ENCODE measurements at regions not wholly inside any gene's neighbourhood (a gene's known extent, or its start where the extent isn't known, plus 50 kb on each side); places are given as distances from the start of the nearest gene placed in this dataset.

DNA sequence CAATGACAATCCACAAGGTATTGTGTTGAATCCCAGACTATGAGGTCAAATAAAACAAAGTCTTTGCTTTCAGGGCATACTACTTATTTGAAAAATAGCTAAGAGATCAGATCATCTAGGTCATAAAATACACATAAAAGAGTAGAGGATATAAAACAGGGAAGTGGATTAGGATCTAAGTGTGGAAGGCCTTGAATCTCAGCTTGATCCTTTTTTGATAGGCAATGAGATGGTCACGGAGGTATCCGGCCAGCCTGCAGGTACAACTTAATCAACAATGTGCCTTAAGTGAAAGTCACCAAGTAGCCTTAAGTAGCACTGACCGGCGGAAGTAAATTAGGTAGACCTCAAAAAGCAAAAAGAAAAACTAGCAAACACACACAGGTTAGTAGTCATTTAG lies 901.7 kb downstream of the KCNJ2 start:
- intact Hi-C loops (cut with DNase I): no loop called here
- Histone ChIP-seq H3K4me1 (ENCODE audit: control insufficient read depth in 1 of 2, insufficient read depth in 2 of 2, low read length in 2 of 2) (no peaks in the 10 kb centered on the region), H3K9me3 (ENCODE audit: control insufficient read depth, low read length) (no peaks in the 10 kb centered on the region), H3K4me3 (ENCODE audit: low read length in 2 of 2) (no peak overlapping the region), H3K36me3 (ENCODE audit: control insufficient read depth in 1 of 2, insufficient read depth in 2 of 2, low read length in 1 of 2) (no peaks in the 10 kb centered on the region), H3K27ac (ENCODE audit: low read depth in 1 of 2, low read length in 2 of 2) (no peak overlapping the region), H3K27me3 (ENCODE audit: control insufficient read depth in 1 of 2, insufficient read depth in 2 of 2, low read length in 1 of 2) (no peaks in the 10 kb centered on the region)
- DNase-seq (no peak), ATAC-seq (ENCODE audit: low FRiP score) (no peak)
- 97 to 98% methylated on average over 4 of the region's 4 CpGs for WGBS, 2 donors

DNA sequence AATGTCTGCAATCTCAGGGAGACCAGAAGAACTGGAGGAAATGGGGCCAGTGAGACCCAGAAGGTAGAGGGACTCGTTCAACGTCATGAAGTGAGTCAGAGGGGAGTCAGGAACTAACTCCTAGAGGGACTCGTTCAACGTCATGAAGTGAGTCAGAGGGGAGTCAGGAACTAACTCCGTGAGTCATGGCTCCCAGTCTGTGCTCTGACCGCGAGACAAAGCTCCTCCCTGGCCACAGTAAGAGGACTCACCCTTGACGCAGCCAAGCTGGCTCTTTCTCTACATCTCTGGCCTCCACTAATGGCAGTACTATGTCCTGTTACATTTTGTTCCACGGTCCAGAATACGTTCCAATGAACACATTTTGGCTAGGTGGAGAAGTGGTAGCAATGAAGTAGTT lies 902.5 kb downstream of the KCNJ2 start:
- no peak for ATAC-seq (ENCODE audit: low FRiP score)
- intact Hi-C loops (cut with DNase I): no loop called here
- DNase-seq: peak in 1 of 2 donors; percentile 49
- H3K27ac ChIP-seq (ENCODE audit: low read depth in 1 of 2, low read length in 2 of 2): no peak overlapping the region
- H3K9me3 ChIP-seq (ENCODE audit: control insufficient read depth, low read length): no peaks in the 10 kb centered on the region
- 81 to 87% methylated on average over 10 of the region's 10 CpGs for WGBS, 2 donors
- no peaks in the 10 kb centered on the region for H3K36me3 ChIP-seq (ENCODE audit: control insufficient read depth in 1 of 2, insufficient read depth in 2 of 2, low read length in 1 of 2)
- H3K4me1 ChIP-seq (ENCODE audit: control insufficient read depth in 1 of 2, insufficient read depth in 2 of 2, low read length in 2 of 2): no peaks in the 10 kb centered on the region
- H3K4me3 ChIP-seq (ENCODE audit: low read length in 2 of 2): no peak overlapping the region
- no peaks in the 10 kb centered on the region for H3K27me3 ChIP-seq (ENCODE audit: control insufficient read depth in 1 of 2, insufficient read depth in 2 of 2, low read length in 1 of 2)

DNA sequence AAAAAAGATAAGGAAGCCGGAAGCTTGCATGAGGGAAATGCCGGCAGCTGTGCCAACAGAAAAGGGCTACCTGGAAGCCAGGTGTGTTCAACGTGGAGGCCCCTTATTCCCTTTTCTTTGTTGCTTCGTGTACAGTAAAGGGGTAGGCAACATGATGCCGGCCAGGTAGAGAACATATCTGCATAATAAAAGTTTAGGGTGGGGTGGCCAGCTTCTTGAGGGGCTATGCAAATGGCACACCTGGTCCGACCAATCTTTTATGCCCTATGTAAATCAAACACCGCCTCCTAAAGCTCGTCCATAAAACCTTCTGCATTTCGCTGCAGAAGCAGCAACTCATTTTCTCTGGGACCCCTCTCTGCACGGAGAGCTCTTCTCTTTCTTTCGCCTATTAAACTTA lies 911.6 kb downstream of the KCNJ2 start:
- H3K4me3 ChIP-seq (ENCODE audit: low read length in 2 of 2): no peak overlapping the region
- DNase-seq: no peak
- intact Hi-C loops (cut with DNase I): no loop called here

DNA sequence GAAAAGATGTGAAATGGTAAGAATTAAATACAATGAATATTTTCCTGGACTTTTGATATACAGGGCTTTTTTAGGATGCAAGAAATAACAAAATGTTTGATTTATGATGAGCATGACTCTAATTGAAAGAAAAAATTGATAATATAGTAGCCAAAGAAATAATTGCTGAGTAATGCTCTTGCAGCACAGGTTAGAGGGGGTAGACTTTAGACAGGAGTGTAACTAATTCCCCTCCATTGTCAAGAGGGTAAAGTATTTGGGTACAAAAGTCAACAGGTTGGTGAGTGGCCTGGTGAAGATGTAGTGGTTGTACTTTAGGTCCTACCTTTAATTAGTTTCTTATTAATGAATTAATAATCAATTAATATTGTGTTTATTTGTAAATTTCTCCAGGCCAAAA lies 912.3 kb downstream of the KCNJ2 start:
- Histone ChIP-seq H3K9me3 (ENCODE audit: control insufficient read depth, low read length) (no peaks in the 10 kb centered on the region), H3K4me1 (ENCODE audit: control insufficient read depth in 1 of 2, insufficient read depth in 2 of 2, low read length in 2 of 2) (no peaks in the 10 kb centered on the region), H3K36me3 (ENCODE audit: control insufficient read depth in 1 of 2, insufficient read depth in 2 of 2, low read length in 1 of 2) (no peaks in the 10 kb centered on the region), H3K4me3 (ENCODE audit: low read length in 2 of 2) (no peak overlapping the region), H3K27me3 (ENCODE audit: control insufficient read depth in 1 of 2, insufficient read depth in 2 of 2, low read length in 1 of 2) (no peaks in the 10 kb centered on the region), H3K27ac (ENCODE audit: low read depth in 1 of 2, low read length in 2 of 2) (no peak overlapping the region)
- intact Hi-C loops (cut with DNase I): no loop called here
- ATAC-seq (ENCODE audit: low FRiP score): no peak
- no peak for DNase-seq

More for the DNA sequence above, 911.6 kb downstream of the KCNJ2 start:
- no peak for ATAC-seq (ENCODE audit: low FRiP score)
- no peaks in the 10 kb centered on the region for H3K27me3 ChIP-seq (ENCODE audit: control insufficient read depth in 1 of 2, insufficient read depth in 2 of 2, low read length in 1 of 2)
- no peaks in the 10 kb centered on the region for H3K4me1 ChIP-seq (ENCODE audit: control insufficient read depth in 1 of 2, insufficient read depth in 2 of 2, low read length in 2 of 2)
- H3K9me3 ChIP-seq (ENCODE audit: control insufficient read depth, low read length): no peaks in the 10 kb centered on the region
- 87 to 88% methylated on average over 11 of the region's 11 CpGs for WGBS, 2 donors
- H3K36me3 ChIP-seq (ENCODE audit: control insufficient read depth in 1 of 2, insufficient read depth in 2 of 2, low read length in 1 of 2): no peaks in the 10 kb centered on the region
- no peak overlapping the region for H3K27ac ChIP-seq (ENCODE audit: low read depth in 1 of 2, low read length in 2 of 2)

DNA sequence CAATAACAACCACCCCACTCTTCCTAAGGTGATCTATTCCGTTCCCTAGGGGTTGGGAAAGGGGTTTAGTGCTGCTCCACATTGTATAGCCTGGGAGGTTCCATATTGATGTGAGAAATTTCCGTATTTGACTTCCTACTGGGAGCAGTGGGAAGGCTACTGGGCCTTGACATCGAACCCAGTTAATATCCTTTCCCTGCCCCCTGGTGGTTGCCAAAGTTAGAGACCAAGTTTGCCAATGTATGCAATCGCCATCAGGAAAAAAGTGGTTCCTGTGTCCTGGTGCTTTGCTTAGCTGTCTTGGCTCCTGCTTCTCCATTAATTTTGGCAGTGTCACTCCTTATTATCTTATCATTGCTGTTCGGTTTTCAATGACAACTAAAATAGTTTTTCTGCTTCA lies 914.9 kb downstream of the KCNJ2 start:
- DNase-seq: no peak
- Histone ChIP-seq H3K4me1 (ENCODE audit: control insufficient read depth in 1 of 2, insufficient read depth in 2 of 2, low read length in 2 of 2) (no peaks in the 10 kb centered on the region), H3K36me3 (ENCODE audit: control insufficient read depth in 1 of 2, insufficient read depth in 2 of 2, low read length in 1 of 2) (no peaks in the 10 kb centered on the region), H3K27me3 (ENCODE audit: control insufficient read depth in 1 of 2, insufficient read depth in 2 of 2, low read length in 1 of 2) (no peaks in the 10 kb centered on the region), H3K27ac (ENCODE audit: low read depth in 1 of 2, low read length in 2 of 2) (no peak overlapping the region), H3K4me3 (ENCODE audit: low read length in 2 of 2) (no peak overlapping the region), H3K9me3 (ENCODE audit: control insufficient read depth, low read length) (no peaks in the 10 kb centered on the region)
- 29 to 48% methylated on average over 5 of the region's 5 CpGs for WGBS, 2 donors
- intact Hi-C loops (cut with DNase I): no loop called here
- ATAC-seq (ENCODE audit: low FRiP score): no peak

DNA sequence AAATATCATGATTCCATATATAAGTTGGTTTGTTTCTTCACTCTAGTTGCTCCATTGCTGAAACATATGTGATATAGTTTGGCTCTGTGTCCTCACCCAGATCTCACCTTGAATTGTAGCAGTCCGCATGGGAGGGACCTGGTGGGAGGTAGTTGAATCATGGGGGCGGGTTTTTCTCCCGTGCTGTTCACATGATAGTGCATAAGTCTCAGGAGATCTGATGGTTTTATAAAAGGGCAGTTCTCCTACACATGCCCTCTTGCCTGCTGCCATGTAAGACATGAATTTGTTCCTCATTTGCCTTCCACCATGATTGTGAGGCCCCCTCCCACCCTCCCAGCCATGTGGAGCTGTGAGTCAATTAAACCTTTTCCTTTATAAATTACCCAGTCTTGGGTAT lies 915.5 kb downstream of the KCNJ2 start:
- 82 to 85% methylated on average over 3 of the region's 3 CpGs for WGBS, 2 donors
- H3K4me3 ChIP-seq (ENCODE audit: low read length in 2 of 2): no peak overlapping the region
- H3K36me3 ChIP-seq (ENCODE audit: control insufficient read depth in 1 of 2, insufficient read depth in 2 of 2, low read length in 1 of 2): no peaks in the 10 kb centered on the region
- H3K27ac ChIP-seq (ENCODE audit: low read depth in 1 of 2, low read length in 2 of 2): no peak overlapping the region
- H3K4me1 ChIP-seq (ENCODE audit: control insufficient read depth in 1 of 2, insufficient read depth in 2 of 2, low read length in 2 of 2): no peaks in the 10 kb centered on the region
- no peak for DNase-seq
- intact Hi-C loops (cut with DNase I): no loop called here
- no peaks in the 10 kb centered on the region for H3K9me3 ChIP-seq (ENCODE audit: control insufficient read depth, low read length)
- H3K27me3 ChIP-seq (ENCODE audit: control insufficient read depth in 1 of 2, insufficient read depth in 2 of 2, low read length in 1 of 2): no peaks in the 10 kb centered on the region
- ATAC-seq (ENCODE audit: low FRiP score): no peak

DNA sequence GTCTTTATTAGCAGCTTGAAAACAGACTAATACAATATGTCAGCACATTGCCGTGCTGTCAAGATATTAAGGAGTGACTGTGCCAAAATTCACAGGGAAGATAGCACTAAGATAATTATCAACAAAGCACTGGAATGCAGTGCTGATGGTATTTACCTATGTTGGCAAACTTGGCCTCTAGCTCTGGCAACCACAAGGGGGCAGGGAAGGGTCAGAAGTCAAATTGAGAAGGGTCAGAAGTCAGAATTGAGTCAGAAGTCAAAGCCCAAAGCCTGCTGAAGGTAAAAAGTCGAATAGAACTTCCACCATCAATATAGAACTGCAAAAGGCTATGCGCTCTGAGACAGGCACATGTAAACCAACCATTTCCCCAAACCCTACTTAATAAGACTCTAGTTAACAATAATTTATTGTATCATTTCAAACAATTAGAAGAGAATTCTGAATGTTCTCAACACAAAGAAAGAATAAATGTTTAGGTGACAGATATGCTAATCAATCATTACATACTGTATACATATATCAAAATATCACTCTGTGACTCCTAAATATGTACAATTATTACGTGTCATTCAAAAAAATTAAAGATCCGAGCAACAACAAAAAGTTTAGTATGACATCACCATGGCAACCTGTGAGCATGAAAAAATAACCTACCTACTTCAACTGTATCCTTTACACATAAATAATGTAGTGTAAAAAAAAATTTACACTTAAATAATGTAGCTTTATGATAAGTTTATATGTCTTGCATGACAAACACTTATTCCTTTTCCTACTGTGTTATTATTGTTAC lies 916.1 kb downstream of the KCNJ2 start:
- H3K27me3 ChIP-seq (ENCODE audit: control insufficient read depth in 1 of 2, insufficient read depth in 2 of 2, low read length in 1 of 2): no peaks in the 10 kb centered on the region
- intact Hi-C loops (cut with DNase I): no loop called here
- H3K4me1 ChIP-seq (ENCODE audit: control insufficient read depth in 1 of 2, insufficient read depth in 2 of 2, low read length in 2 of 2): no peaks in the 10 kb centered on the region
- no peak overlapping the region for H3K4me3 ChIP-seq (ENCODE audit: low read length in 2 of 2)
- no peaks in the 10 kb centered on the region for H3K9me3 ChIP-seq (ENCODE audit: control insufficient read depth, low read length)
- ATAC-seq (ENCODE audit: low FRiP score) (no peak), DNase-seq (no peak)
- WGBS, 2 donors: 42 to 47% methylated on average over 5 of the region's 5 CpGs
- no peaks in the 10 kb centered on the region for H3K36me3 ChIP-seq (ENCODE audit: control insufficient read depth in 1 of 2, insufficient read depth in 2 of 2, low read length in 1 of 2)
- no peak overlapping the region for H3K27ac ChIP-seq (ENCODE audit: low read depth in 1 of 2, low read length in 2 of 2)

DNA sequence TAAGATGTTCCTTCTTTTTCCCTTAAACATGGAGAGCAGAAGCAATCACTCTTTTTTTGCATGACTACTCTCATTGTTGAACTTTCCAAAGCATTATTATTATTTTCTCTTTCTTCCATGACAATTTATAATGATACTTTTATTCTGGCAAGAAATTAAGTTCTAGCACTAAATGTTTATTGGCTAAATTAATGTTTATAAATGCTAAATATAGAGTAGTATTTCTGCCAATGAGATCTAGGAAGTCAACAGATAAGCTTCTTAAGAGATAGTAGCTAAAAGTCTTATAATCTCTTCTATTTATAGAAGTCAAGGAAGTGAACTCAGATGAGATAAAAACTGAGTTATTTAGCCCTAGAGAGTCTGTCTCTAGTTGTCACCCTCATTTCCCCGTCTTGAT lies 920.1 kb downstream of the KCNJ2 start:
- WGBS, 2 donors: 0 to 1% methylated on average over 1 of the region's 1 CpG
- intact Hi-C loops (cut with DNase I): no loop called here
- Histone ChIP-seq H3K4me1 (ENCODE audit: control insufficient read depth in 1 of 2, insufficient read depth in 2 of 2, low read length in 2 of 2) (no peaks in the 10 kb centered on the region), H3K9me3 (ENCODE audit: control insufficient read depth, low read length) (no peaks in the 10 kb centered on the region), H3K36me3 (ENCODE audit: control insufficient read depth in 1 of 2, insufficient read depth in 2 of 2, low read length in 1 of 2) (no peaks in the 10 kb centered on the region), H3K27ac (ENCODE audit: low read depth in 1 of 2, low read length in 2 of 2) (no peak overlapping the region), H3K27me3 (ENCODE audit: control insufficient read depth in 1 of 2, insufficient read depth in 2 of 2, low read length in 1 of 2) (no peaks in the 10 kb centered on the region), H3K4me3 (ENCODE audit: low read length in 2 of 2) (no peak overlapping the region)
- ATAC-seq (ENCODE audit: low FRiP score): no peak
- DNase-seq: no peak

DNA sequence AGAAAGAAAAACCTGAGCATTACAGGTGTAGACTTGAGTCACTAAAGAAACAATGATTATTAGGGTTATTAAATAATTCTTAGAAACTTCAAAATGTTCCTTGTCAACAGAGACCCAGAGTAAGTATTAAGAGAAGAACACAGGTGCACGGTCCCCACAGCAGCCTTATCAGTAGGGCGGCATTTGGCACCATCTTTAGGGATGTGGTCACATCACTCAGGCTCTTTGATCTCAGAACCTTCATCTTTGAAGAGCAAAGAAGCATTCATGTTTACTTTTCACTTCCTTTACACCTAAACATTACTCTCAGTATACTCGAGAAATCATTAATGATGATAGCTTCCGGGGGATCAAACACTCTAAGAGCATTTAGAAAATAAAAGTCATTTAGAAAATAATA lies 928.7 kb downstream of the KCNJ2 start:
- Histone ChIP-seq H3K9me3 (ENCODE audit: control insufficient read depth, low read length) (no peaks in the 10 kb centered on the region), H3K4me1 (ENCODE audit: control insufficient read depth in 1 of 2, insufficient read depth in 2 of 2, low read length in 2 of 2) (no peaks in the 10 kb centered on the region), H3K4me3 (ENCODE audit: low read length in 2 of 2) (no peak overlapping the region), H3K27me3 (ENCODE audit: control insufficient read depth in 1 of 2, insufficient read depth in 2 of 2, low read length in 1 of 2) (no peaks in the 10 kb centered on the region), H3K36me3 (ENCODE audit: control insufficient read depth in 1 of 2, insufficient read depth in 2 of 2, low read length in 1 of 2) (no peaks in the 10 kb centered on the region), H3K27ac (ENCODE audit: low read depth in 1 of 2, low read length in 2 of 2) (no peak overlapping the region)
- ATAC-seq (ENCODE audit: low FRiP score): no peak
- intact Hi-C loops (cut with DNase I): no loop called here
- 69 to 78% methylated on average over 4 of the region's 4 CpGs for WGBS, 2 donors
- no peak for DNase-seq
